ENCODE measurements at regions not wholly inside any gene's neighbourhood (a gene's known extent, or its start where the extent isn't known, plus 50 kb on each side); places are given as distances from the start of the nearest gene placed in this dataset.
"Not testable (repeated sequence)": the region's sequence is repeated elsewhere in the genome, so short reads cannot be mapped to it uniquely, and the experiment has no call there.

GRCh38 chr1:143870388-143870787 lies 101.4 kb downstream of the FAM72C start:
- not testable (repeated sequence) for H3K9me3 ChIP-seq (ENCODE audit: control insufficient read depth in 2 of 2, low read length in 2 of 2); H3K27me3 ChIP-seq (ENCODE audit: control insufficient read depth in 2 of 2, insufficient read depth in 2 of 2, low read length in 2 of 2); H3K9ac ChIP-seq (ENCODE audit: low read depth in 1 of 2, low read length in 2 of 2); H3K36me3 ChIP-seq (ENCODE audit: control insufficient read depth in 2 of 2, insufficient read depth in 2 of 2, low read length in 2 of 2); H3K27ac ChIP-seq (ENCODE audit: low read depth in 2 of 2, low read length in 2 of 2); H3K4me1 ChIP-seq (ENCODE audit: control insufficient read depth in 2 of 2, insufficient read depth in 2 of 2, low read length in 2 of 2); H3K4me3 ChIP-seq (ENCODE audit: low read length in 2 of 2)

- not testable (repeated sequence) for H3K27ac ChIP-seq (ENCODE audit: low read depth in 2 of 2, low read length in 2 of 2); H3K4me1 ChIP-seq (ENCODE audit: control insufficient read depth in 2 of 2, insufficient read depth in 2 of 2, low read length in 2 of 2); H3K9me3 ChIP-seq (ENCODE audit: control insufficient read depth in 2 of 2, low read length in 2 of 2); H3K9ac ChIP-seq (ENCODE audit: low read depth in 1 of 2, low read length in 2 of 2); H3K4me3 ChIP-seq (ENCODE audit: low read length in 2 of 2); H3K36me3 ChIP-seq (ENCODE audit: control insufficient read depth in 2 of 2, insufficient read depth in 2 of 2, low read length in 2 of 2); H3K27me3 ChIP-seq (ENCODE audit: control insufficient read depth in 2 of 2, insufficient read depth in 2 of 2, low read length in 2 of 2)
Observed at GRCh38 chr1:143867590-143868220, 104.1 kb downstream of the FAM72C start.

- not testable (repeated sequence) for H3K4me3 ChIP-seq (ENCODE audit: low read length in 2 of 2); H3K4me1 ChIP-seq (ENCODE audit: control insufficient read depth in 2 of 2, insufficient read depth in 2 of 2, low read length in 2 of 2); H3K27ac ChIP-seq (ENCODE audit: low read depth in 2 of 2, low read length in 2 of 2); H3K36me3 ChIP-seq (ENCODE audit: control insufficient read depth in 2 of 2, insufficient read depth in 2 of 2, low read length in 2 of 2); H3K9me3 ChIP-seq (ENCODE audit: control insufficient read depth in 2 of 2, low read length in 2 of 2); H3K27me3 ChIP-seq (ENCODE audit: control insufficient read depth in 2 of 2, insufficient read depth in 2 of 2, low read length in 2 of 2); H3K9ac ChIP-seq (ENCODE audit: low read depth in 1 of 2, low read length in 2 of 2)
Observed at GRCh38 chr1:143863901-143864520, 107.8 kb downstream of the FAM72C start.

- H3K9ac ChIP-seq (ENCODE audit: low read depth in 1 of 2, low read length in 2 of 2); H3K9me3 ChIP-seq (ENCODE audit: control insufficient read depth in 2 of 2, low read length in 2 of 2); H3K36me3 ChIP-seq (ENCODE audit: control insufficient read depth in 2 of 2, insufficient read depth in 2 of 2, low read length in 2 of 2); H3K27me3 ChIP-seq (ENCODE audit: control insufficient read depth in 2 of 2, insufficient read depth in 2 of 2, low read length in 2 of 2); H3K4me1 ChIP-seq (ENCODE audit: control insufficient read depth in 2 of 2, insufficient read depth in 2 of 2, low read length in 2 of 2); H3K27ac ChIP-seq (ENCODE audit: low read depth in 2 of 2, low read length in 2 of 2); H3K4me3 ChIP-seq (ENCODE audit: low read length in 2 of 2): not testable (repeated sequence)
Observed at GRCh38 chr1:143862722-143863121, 109.1 kb downstream of the FAM72C start.

GRCh38 chr1:143861306-143861705 lies 110.5 kb downstream of the FAM72C start:
- not testable (repeated sequence) for H3K9me3 ChIP-seq (ENCODE audit: control insufficient read depth in 2 of 2, low read length in 2 of 2); H3K4me1 ChIP-seq (ENCODE audit: control insufficient read depth in 2 of 2, insufficient read depth in 2 of 2, low read length in 2 of 2); H3K9ac ChIP-seq (ENCODE audit: low read depth in 1 of 2, low read length in 2 of 2); H3K27me3 ChIP-seq (ENCODE audit: control insufficient read depth in 2 of 2, insufficient read depth in 2 of 2, low read length in 2 of 2); H3K4me3 ChIP-seq (ENCODE audit: low read length in 2 of 2); H3K27ac ChIP-seq (ENCODE audit: low read depth in 2 of 2, low read length in 2 of 2); H3K36me3 ChIP-seq (ENCODE audit: control insufficient read depth in 2 of 2, insufficient read depth in 2 of 2, low read length in 2 of 2)

GRCh38 chr1:143855867-143856266 lies 115.9 kb downstream of the FAM72C start:
- not testable (repeated sequence) for H3K27me3 ChIP-seq (ENCODE audit: control insufficient read depth in 2 of 2, insufficient read depth in 2 of 2, low read length in 2 of 2)

GRCh38 chr1:143854069-143854468 lies 117.7 kb downstream of the FAM72C start:
- not testable (repeated sequence) for H3K27me3 ChIP-seq (ENCODE audit: control insufficient read depth in 2 of 2, insufficient read depth in 2 of 2, low read length in 2 of 2); H3K9ac ChIP-seq (ENCODE audit: low read depth in 1 of 2, low read length in 2 of 2); H3K4me1 ChIP-seq (ENCODE audit: control insufficient read depth in 2 of 2, insufficient read depth in 2 of 2, low read length in 2 of 2); H3K9me3 ChIP-seq (ENCODE audit: control insufficient read depth in 2 of 2, low read length in 2 of 2); H3K36me3 ChIP-seq (ENCODE audit: control insufficient read depth in 2 of 2, insufficient read depth in 2 of 2, low read length in 2 of 2); H3K4me3 ChIP-seq (ENCODE audit: low read length in 2 of 2); H3K27ac ChIP-seq (ENCODE audit: low read depth in 2 of 2, low read length in 2 of 2)

More at GRCh38 chr1:143855867-143856266, 115.9 kb downstream of the FAM72C start:
- H3K27ac ChIP-seq (ENCODE audit: low read depth in 2 of 2, low read length in 2 of 2); H3K9ac ChIP-seq (ENCODE audit: low read depth in 1 of 2, low read length in 2 of 2); H3K4me1 ChIP-seq (ENCODE audit: control insufficient read depth in 2 of 2, insufficient read depth in 2 of 2, low read length in 2 of 2); H3K4me3 ChIP-seq (ENCODE audit: low read length in 2 of 2); H3K36me3 ChIP-seq (ENCODE audit: control insufficient read depth in 2 of 2, insufficient read depth in 2 of 2, low read length in 2 of 2); H3K9me3 ChIP-seq (ENCODE audit: control insufficient read depth in 2 of 2, low read length in 2 of 2): not testable (repeated sequence)

GRCh38 chr1:143850637-143851036 lies 121.1 kb downstream of the FAM72C start:
- H3K27ac ChIP-seq (ENCODE audit: low read depth in 2 of 2, low read length in 2 of 2); H3K27me3 ChIP-seq (ENCODE audit: control insufficient read depth in 2 of 2, insufficient read depth in 2 of 2, low read length in 2 of 2); H3K4me3 ChIP-seq (ENCODE audit: low read length in 2 of 2); H3K4me1 ChIP-seq (ENCODE audit: control insufficient read depth in 2 of 2, insufficient read depth in 2 of 2, low read length in 2 of 2); H3K9me3 ChIP-seq (ENCODE audit: control insufficient read depth in 2 of 2, low read length in 2 of 2); H3K36me3 ChIP-seq (ENCODE audit: control insufficient read depth in 2 of 2, insufficient read depth in 2 of 2, low read length in 2 of 2); H3K9ac ChIP-seq (ENCODE audit: low read depth in 1 of 2, low read length in 2 of 2): not testable (repeated sequence)

GRCh38 chr1:143848859-143849258 lies 122.9 kb downstream of the FAM72C start:
- H3K27ac ChIP-seq (ENCODE audit: low read depth in 2 of 2, low read length in 2 of 2); H3K9me3 ChIP-seq (ENCODE audit: control insufficient read depth in 2 of 2, low read length in 2 of 2); H3K4me3 ChIP-seq (ENCODE audit: low read length in 2 of 2); H3K36me3 ChIP-seq (ENCODE audit: control insufficient read depth in 2 of 2, insufficient read depth in 2 of 2, low read length in 2 of 2); H3K27me3 ChIP-seq (ENCODE audit: control insufficient read depth in 2 of 2, insufficient read depth in 2 of 2, low read length in 2 of 2); H3K4me1 ChIP-seq (ENCODE audit: control insufficient read depth in 2 of 2, insufficient read depth in 2 of 2, low read length in 2 of 2); H3K9ac ChIP-seq (ENCODE audit: low read depth in 1 of 2, low read length in 2 of 2): not testable (repeated sequence)

- not testable (repeated sequence) for H3K4me3 ChIP-seq (ENCODE audit: low read length in 2 of 2)
Observed at GRCh38 chr1:143845193-143845592, 126.6 kb downstream of the FAM72C start.

GRCh38 chr1:143842058-143842457 lies 129.7 kb downstream of the FAM72C start:
- not testable (repeated sequence) for H3K4me3 ChIP-seq (ENCODE audit: low read length in 2 of 2); H3K27ac ChIP-seq (ENCODE audit: low read depth in 2 of 2, low read length in 2 of 2); H3K36me3 ChIP-seq (ENCODE audit: control insufficient read depth in 2 of 2, insufficient read depth in 2 of 2, low read length in 2 of 2); H3K9me3 ChIP-seq (ENCODE audit: control insufficient read depth in 2 of 2, low read length in 2 of 2); H3K27me3 ChIP-seq (ENCODE audit: control insufficient read depth in 2 of 2, insufficient read depth in 2 of 2, low read length in 2 of 2); H3K9ac ChIP-seq (ENCODE audit: low read depth in 1 of 2, low read length in 2 of 2); H3K4me1 ChIP-seq (ENCODE audit: control insufficient read depth in 2 of 2, insufficient read depth in 2 of 2, low read length in 2 of 2)

More at GRCh38 chr1:143845193-143845592, 126.6 kb downstream of the FAM72C start:
- not testable (repeated sequence) for H3K9me3 ChIP-seq (ENCODE audit: control insufficient read depth in 2 of 2, low read length in 2 of 2); H3K4me1 ChIP-seq (ENCODE audit: control insufficient read depth in 2 of 2, insufficient read depth in 2 of 2, low read length in 2 of 2); H3K36me3 ChIP-seq (ENCODE audit: control insufficient read depth in 2 of 2, insufficient read depth in 2 of 2, low read length in 2 of 2); H3K9ac ChIP-seq (ENCODE audit: low read depth in 1 of 2, low read length in 2 of 2); H3K27ac ChIP-seq (ENCODE audit: low read depth in 2 of 2, low read length in 2 of 2); H3K27me3 ChIP-seq (ENCODE audit: control insufficient read depth in 2 of 2, insufficient read depth in 2 of 2, low read length in 2 of 2)
